ENCODE measurements at regions not wholly inside any gene's neighbourhood (a gene's known extent, or its start where the extent isn't known, plus 50 kb on each side); places are given as distances from the start of the nearest gene placed in this dataset.
"Not testable (repeated sequence)": the region's sequence is repeated elsewhere in the genome, so short reads cannot be mapped to it uniquely, and the experiment has no call there.

DNA sequence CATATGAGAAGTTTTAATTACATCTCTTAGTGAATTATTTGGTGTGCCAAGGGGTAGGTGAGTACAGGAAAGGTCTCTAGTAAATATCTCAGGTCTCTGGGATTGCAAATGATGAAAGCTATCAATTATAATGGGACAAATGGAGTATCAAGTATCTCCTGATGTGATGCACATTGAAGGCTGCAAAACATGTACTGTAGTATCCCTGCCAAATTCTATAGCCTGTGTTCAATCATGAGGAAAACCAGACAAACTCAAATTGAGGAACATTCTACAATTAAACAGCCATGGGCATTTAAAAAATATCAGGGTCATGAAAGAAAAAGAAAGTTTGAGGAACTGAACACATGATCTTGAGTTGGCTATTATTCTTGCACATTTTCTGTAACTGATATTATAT lies 665.4 kb upstream of the PABPC4L start:
- TF ChIP-seq, protein P1, sequence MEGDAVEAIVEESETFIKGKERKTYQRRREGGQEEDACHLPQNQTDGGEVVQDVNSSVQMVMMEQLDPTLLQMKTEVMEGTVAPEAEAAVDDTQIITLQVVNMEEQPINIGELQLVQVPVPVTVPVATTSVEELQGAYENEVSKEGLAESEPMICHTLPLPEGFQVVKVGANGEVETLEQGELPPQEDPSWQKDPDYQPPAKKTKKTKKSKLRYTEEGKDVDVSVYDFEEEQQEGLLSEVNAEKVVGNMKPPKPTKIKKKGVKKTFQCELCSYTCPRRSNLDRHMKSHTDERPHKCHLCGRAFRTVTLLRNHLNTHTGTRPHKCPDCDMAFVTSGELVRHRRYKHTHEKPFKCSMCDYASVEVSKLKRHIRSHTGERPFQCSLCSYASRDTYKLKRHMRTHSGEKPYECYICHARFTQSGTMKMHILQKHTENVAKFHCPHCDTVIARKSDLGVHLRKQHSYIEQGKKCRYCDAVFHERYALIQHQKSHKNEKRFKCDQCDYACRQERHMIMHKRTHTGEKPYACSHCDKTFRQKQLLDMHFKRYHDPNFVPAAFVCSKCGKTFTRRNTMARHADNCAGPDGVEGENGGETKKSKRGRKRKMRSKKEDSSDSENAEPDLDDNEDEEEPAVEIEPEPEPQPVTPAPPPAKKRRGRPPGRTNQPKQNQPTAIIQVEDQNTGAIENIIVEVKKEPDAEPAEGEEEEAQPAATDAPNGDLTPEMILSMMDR (IDR thresholded peaks at IDR 0.05), result no peak
- no peak overlapping the region for H3K4me3 ChIP-seq
- DNase-seq (no peak), ATAC-seq (no peak)
- H3K27ac ChIP-seq, result no peak overlapping the region
- H3K27me3 ChIP-seq (ENCODE audit: insufficient read depth in 3 of 3, low read length in 2 of 3), result no peaks in the 10 kb centered on the region
- intact Hi-C loops (cut with DNase I), result no loop called here
- H3K9me3 ChIP-seq, result no peaks in the 10 kb centered on the region
- no peaks in the 10 kb centered on the region for H3K4me1 ChIP-seq
- no peaks in the 10 kb centered on the region for H3K36me3 ChIP-seq (ENCODE audit: insufficient read depth in 1 of 2, low read depth in 1 of 2)

DNA sequence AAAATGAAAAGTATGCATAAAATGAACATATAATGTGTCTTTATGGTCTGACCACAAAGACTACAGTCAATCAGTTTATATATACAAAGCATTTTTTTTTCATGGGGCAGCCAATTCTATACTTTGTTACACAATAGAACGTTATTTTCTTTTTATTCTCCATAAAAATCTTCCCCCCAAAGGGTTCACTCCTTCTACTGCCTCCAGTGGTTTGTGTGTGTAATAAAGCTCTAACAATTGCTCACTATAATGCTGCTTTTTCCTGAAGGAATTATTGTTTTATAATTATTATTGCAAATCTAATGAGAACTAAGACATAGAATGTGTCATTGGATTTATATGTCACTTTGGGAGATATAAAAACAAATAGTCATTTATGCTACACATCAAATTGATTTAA lies 664.1 kb upstream of the PABPC4L start:
- no peak for DNase-seq
- 42 to 82% (median 64%) methylated on average over 1 of the region's 1 CpG for WGBS, 3 donors
- intact Hi-C loops (cut with DNase I), result no loop called here
- TF ChIP-seq, protein P1 (IDR thresholded peaks at IDR 0.05), result no peak
- no peak for ATAC-seq
- H3K4me3 ChIP-seq, result no peak overlapping the region
- no peaks in the 10 kb centered on the region for H3K4me1 ChIP-seq
- no peaks in the 10 kb centered on the region for H3K36me3 ChIP-seq (ENCODE audit: insufficient read depth in 1 of 2, low read depth in 1 of 2)
- no peak overlapping the region for H3K27ac ChIP-seq
- H3K27me3 ChIP-seq (ENCODE audit: insufficient read depth in 3 of 3, low read length in 2 of 3), result no peaks in the 10 kb centered on the region
- no peaks in the 10 kb centered on the region for H3K9me3 ChIP-seq

DNA sequence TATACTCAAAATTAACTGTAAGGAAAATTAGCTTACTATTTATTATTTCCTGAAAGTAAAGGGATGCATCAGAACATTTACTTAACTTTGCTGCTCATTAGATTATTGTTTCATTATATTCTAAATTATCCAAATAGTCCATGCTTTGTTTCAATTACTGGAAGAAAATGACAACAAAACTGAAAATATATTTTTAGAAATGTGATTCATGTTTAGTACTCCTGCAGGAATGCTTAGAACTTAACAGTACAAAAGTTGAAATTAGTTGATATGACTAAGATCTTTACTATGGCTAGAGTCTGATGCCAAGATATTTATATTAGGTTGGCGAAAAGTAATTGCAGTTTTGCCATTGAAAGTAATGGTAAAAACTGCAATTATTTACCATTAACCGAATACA lies 660.5 kb upstream of the PABPC4L start:
- Histone ChIP-seq H3K4me3 (no peak overlapping the region), H3K4me1 (no peaks in the 10 kb centered on the region), H3K36me3 (ENCODE audit: insufficient read depth in 1 of 2, low read depth in 1 of 2) (no peaks in the 10 kb centered on the region), H3K27me3 (ENCODE audit: insufficient read depth in 3 of 3, low read length in 2 of 3) (no peaks in the 10 kb centered on the region), H3K27ac (no peak overlapping the region), H3K9me3 (no peaks in the 10 kb centered on the region)
- ATAC-seq (no peak), DNase-seq (no peak)
- TF ChIP-seq, protein P1 (IDR thresholded peaks at IDR 0.05), result no peak
- intact Hi-C loops (cut with DNase I), result no loop called here
- 90 to 98% (median 98%) methylated on average over 2 of the region's 2 CpGs for WGBS, 3 donors

- WGBS, 3 donors, result 92 to 96% (median 93%) methylated on average over 2 of the region's 2 CpGs
- no peaks in the 10 kb centered on the region for H3K27me3 ChIP-seq (ENCODE audit: insufficient read depth in 3 of 3, low read length in 2 of 3)
- no peak overlapping the region for H3K4me3 ChIP-seq
- no peaks in the 10 kb centered on the region for H3K4me1 ChIP-seq
- H3K27ac ChIP-seq, result no peak overlapping the region
- intact Hi-C loops (cut with DNase I), result no loop called here
- H3K36me3 ChIP-seq (ENCODE audit: insufficient read depth in 1 of 2, low read depth in 1 of 2), result no peaks in the 10 kb centered on the region
- no peak for ATAC-seq
- no peaks in the 10 kb centered on the region for H3K9me3 ChIP-seq
- TF ChIP-seq, protein P1 (IDR thresholded peaks at IDR 0.05), result no peak
- DNase-seq, result no peak
These were observed 647.1 kb upstream of the PABPC4L start for GRCh38 chr4:134848681-134849080.

DNA sequence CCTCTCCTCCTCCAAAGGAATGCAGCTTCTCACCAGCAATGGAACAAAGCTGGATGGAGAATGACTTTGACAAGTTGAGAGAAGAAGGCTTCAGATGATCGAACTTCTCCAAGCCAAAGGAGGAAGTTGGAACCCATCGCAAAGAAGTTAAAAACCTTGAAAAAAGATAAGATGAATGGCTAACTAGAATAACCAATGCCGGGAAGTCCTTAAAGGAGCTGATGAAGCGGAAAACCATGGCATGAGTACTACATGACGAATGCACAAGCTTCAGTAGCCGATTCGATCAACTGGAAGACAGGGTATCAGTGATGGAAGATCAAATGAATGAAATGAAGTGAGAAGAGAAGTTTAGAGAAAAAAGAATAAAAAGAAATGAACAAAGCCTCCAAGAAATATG lies 629.2 kb upstream of the PABPC4L start:
- H3K27me3 ChIP-seq (ENCODE audit: insufficient read depth in 3 of 3, low read length in 2 of 3); H3K4me3 ChIP-seq; H3K4me1 ChIP-seq; H3K27ac ChIP-seq; ATAC-seq; DNase-seq; H3K36me3 ChIP-seq (ENCODE audit: insufficient read depth in 1 of 2, low read depth in 1 of 2); H3K9me3 ChIP-seq; intact Hi-C loops (cut with DNase I): not testable (repeated sequence)
- 94 to 96% (median 95%) methylated on average over 7 of the region's 7 CpGs for WGBS, 3 donors
